Ovary (tissue), 3 donors: ENCODE measurements at regions not wholly inside any gene's neighbourhood (a gene's known extent, or its start where the extent isn't known, plus 50 kb on each side); places are given as distances from the start of the nearest gene placed in this dataset.

Experiments
- CTCF ChIP-seq, 3 donors: fragments of 450-650 bp in 2 of 3; fragments of 200-600 bp in 1 of 3; IDR thresholded peaks; one replicate each; pipeline versions ENCODE4 v1.5.1 to v1.8.0; 2016 to 2022; ENCODE audit warnings: antibody characterized with exemption in 3 of 3, mild to moderate bottlenecking in 1 of 3
- POLR2A ChIP-seq: fragments of 450-650 bp; IDR thresholded peaks from one replicate; pipeline ENCODE4 v1.6.1; 2017; ENCODE audit warnings: antibody characterized with exemption, mild to moderate bottlenecking, moderate library complexity
- donor health status: DM: no; HTN: no; CAD: no.

DNA sequence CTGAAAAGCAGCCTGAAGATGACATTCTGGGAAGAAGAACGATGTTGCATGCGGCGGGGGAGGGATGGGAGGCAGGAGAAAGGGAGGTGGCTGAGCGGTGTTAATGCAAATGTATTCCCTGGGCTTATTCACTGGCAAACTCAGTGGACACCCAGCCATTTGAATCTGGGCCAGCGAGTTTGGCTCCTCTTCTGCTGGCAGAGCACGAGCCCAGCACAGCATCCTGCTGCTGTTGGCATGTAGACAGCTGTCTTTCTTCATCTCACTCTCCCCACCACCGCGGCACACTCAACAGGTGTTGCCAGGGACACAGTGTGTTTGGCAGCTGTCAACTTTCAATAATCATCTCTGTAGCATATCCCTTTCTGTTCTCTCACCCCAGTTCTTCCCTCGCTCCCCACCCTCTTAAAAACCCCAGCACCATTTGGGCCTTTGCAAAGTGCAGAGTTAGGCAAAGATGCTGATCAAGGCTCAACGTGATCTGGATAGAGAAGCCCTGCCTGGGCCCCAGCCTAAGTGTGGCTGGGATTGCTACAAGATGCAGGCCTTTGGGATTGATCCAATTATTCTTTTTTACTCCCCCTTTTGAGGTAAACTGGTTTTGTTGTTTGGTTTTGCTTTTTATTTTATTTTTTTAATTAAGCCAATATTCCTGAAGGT, 131.9 kb downstream of the EXOC5 start:
- TF ChIP-seq CTCF (IDR thresholded peaks at IDR 0.05), result no peak
- TF ChIP-seq POLR2A, result no peak
